ENCODE measurements at regions not wholly inside any gene's neighbourhood (a gene's known extent, or its start where the extent isn't known, plus 50 kb on each side); places are given as distances from the start of the nearest gene placed in this dataset.
A peak's percentile ranks its signal among the peaks of the same experiment; 100 is the strongest.

DNA sequence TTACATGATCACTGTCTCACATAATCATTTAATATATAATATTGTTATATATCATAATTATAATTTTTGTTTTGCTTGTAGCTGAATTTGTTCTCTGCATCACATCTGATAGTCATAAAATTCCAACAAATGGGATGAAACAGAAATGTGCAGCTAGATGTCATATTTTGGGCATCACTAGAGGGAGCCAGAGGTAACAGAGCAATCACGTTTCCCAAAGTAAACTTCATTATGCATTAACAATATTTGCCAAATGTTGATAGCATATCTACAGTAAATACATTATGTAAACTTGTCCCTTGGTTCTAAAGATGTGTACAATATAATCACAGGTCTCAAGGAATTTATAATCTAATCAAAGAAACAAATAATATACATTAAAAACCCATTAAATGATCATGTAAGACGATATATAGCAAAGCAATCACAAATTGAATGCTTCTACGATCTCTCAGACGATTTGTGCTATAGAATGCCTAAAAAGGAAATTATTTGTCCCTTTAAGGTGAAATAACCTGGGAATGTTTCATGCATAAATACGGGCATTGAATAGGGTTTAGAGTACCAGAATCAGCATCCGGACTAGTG lies 234.2 kb upstream of the MCTP2 start:
- Histone ChIP-seq H3K4me1 (no peaks in the 10 kb centered on the region), H3K36me3 (no peaks in the 10 kb centered on the region), H3K4me3 (no peak overlapping the region), H3K27me3 (no peaks in the 10 kb centered on the region), H3K9me3 (no peaks in the 10 kb centered on the region), H3K27ac (no peak overlapping the region)
- DNase-seq, result peak in 1 of 2 donors; percentile 31
- intact Hi-C loops (cut with DNase I; ENCODE audit: low total_unique reads), result loop anchor here (5.0 kb wide), 1 partner anchor 125 kb away; no protein-coding TSS in a partner anchor
- TF ChIP-seq, protein P1, sequence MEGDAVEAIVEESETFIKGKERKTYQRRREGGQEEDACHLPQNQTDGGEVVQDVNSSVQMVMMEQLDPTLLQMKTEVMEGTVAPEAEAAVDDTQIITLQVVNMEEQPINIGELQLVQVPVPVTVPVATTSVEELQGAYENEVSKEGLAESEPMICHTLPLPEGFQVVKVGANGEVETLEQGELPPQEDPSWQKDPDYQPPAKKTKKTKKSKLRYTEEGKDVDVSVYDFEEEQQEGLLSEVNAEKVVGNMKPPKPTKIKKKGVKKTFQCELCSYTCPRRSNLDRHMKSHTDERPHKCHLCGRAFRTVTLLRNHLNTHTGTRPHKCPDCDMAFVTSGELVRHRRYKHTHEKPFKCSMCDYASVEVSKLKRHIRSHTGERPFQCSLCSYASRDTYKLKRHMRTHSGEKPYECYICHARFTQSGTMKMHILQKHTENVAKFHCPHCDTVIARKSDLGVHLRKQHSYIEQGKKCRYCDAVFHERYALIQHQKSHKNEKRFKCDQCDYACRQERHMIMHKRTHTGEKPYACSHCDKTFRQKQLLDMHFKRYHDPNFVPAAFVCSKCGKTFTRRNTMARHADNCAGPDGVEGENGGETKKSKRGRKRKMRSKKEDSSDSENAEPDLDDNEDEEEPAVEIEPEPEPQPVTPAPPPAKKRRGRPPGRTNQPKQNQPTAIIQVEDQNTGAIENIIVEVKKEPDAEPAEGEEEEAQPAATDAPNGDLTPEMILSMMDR (IDR thresholded peaks at IDR 0.05), result peak; percentile 61 to 80 (median 72)
- no peak for TF ChIP-seq POLR2A (IDR thresholded peaks at IDR 0.05)

DNA sequence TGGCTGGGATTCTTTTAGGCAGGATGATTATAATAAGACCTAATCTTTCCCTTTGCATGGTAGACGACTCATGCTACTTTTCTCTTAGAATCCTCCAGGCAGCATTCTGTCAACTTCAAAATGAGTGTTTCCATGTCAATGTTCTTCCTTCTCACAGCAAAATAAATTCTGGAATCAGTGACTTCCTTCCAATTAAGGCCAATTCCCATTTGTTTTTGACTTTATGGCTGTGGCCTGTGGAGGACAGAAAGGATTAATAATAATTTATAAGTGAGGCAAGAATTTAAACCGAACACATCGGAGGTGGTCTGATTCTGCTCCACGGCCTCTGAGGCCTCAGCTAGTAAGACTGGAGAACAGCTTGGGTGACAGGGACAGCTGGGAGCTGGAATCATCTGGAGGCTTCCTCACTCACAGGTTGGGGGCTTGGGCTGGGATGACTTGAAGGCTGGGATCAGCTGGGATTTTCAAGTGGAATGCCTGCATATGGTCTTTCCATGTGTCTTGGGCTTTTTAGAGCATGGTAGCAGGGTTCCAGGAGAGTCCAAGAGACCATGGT lies 241.8 kb upstream of the MCTP2 start:
- no peak for DNase-seq
- Histone ChIP-seq H3K36me3 (no peaks in the 10 kb centered on the region), H3K4me3 (no peak overlapping the region), H3K9me3 (no peaks in the 10 kb centered on the region), H3K27ac (no peak overlapping the region), H3K27me3 (no peaks in the 10 kb centered on the region), H3K4me1 (no peaks in the 10 kb centered on the region)
- intact Hi-C loops (cut with DNase I; ENCODE audit: low total_unique reads), result no loop called here
- TF ChIP-seq POLR2A (IDR thresholded peaks at IDR 0.05), result no peak
- TF ChIP-seq, protein P1 (IDR thresholded peaks at IDR 0.05), result no peak

DNA sequence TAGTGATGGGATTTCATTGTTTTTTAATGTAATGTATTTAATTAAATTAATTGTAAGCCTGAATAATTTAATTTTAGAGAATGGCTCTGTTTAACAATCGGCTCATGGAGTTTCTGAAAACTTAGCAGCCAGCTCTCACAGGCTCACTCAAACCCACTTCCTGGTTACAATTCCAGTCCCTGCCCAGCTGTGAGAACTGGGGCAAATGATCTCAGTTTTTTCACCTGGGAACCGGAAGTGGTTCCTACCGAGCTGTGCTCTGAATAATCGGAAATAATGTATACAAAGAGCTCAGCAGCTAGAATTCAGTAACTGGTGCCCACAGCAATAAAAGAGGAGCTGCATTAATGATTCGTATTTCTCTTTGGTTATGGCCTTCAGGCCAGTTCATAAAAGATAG lies 244.3 kb upstream of the MCTP2 start:
- H3K4me3 ChIP-seq, result no peak overlapping the region
- no peaks in the 10 kb centered on the region for H3K36me3 ChIP-seq
- TF ChIP-seq POLR2A (IDR thresholded peaks at IDR 0.05), result no peak
- TF ChIP-seq, protein P1 (IDR thresholded peaks at IDR 0.05), result no peak
- peak overlapping the region in 1 of 2 donors; percentile 36 for H3K27ac ChIP-seq
- no peak for DNase-seq
- intact Hi-C loops (cut with DNase I; ENCODE audit: low total_unique reads), result no loop called here
- no peaks in the 10 kb centered on the region for H3K27me3 ChIP-seq
- H3K4me1 ChIP-seq, result no peaks in the 10 kb centered on the region
- no peaks in the 10 kb centered on the region for H3K9me3 ChIP-seq

DNA sequence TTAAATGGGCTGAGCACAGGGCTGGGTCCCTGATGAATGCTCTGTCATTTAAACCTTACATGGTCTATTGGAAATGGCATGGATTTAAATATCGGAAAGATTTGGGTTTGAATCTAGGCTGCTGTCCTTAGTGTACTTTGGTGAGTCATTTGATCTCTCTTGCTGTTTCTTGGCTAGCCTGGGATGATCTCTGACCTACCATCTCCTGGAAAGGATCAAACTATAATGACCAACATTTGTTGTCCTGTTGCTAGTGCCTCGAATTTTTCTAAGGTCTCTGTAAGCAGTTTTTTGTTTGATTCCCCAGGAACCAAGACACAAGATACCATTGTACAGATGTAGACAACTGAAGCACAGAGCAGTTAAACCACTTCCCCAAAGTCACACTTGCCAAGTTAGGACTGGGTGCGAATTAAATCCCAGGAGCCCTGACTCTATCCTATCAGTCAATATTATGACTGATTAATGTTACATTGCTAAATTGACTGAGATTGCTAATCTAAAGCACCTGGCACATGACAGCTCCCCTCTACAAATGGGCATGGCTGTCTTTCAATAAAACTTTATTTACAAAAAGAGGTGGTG lies 244.9 kb upstream of the MCTP2 start:
- Histone ChIP-seq H3K27ac (peak overlapping the region in 1 of 2 donors; percentile 36), H3K4me1 (no peaks in the 10 kb centered on the region), H3K9me3 (no peaks in the 10 kb centered on the region), H3K4me3 (no peak overlapping the region), H3K27me3 (no peaks in the 10 kb centered on the region), H3K36me3 (no peaks in the 10 kb centered on the region)
- peak in 1 of 2 donors; percentile 28 for DNase-seq
- intact Hi-C loops (cut with DNase I; ENCODE audit: low total_unique reads), result no loop called here
- TF ChIP-seq POLR2A (IDR thresholded peaks at IDR 0.05), result no peak
- TF ChIP-seq, protein P1 (IDR thresholded peaks at IDR 0.05), result no peak

DNA sequence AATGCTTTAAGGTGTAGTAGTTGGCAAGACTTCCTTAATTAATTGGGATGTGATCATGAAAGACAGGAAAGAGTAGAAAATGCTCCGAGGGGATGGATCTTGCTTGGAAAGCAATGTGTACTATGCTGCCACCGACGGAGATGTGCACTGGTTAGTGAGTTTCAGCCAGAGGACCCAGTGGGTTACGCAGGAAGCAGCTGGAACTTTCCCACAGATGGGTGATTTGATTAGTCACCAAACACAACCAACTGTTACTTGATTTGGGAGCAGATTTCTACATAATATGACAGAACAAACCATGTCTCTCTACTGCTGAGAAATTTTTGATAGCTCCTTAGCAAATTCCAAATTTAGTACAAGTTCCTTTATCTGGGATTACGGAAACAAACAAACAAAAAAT lies 245.4 kb upstream of the MCTP2 start:
- no peaks in the 10 kb centered on the region for H3K4me1 ChIP-seq
- no peak for DNase-seq
- H3K27me3 ChIP-seq, result no peaks in the 10 kb centered on the region
- no peaks in the 10 kb centered on the region for H3K36me3 ChIP-seq
- H3K4me3 ChIP-seq, result no peak overlapping the region
- intact Hi-C loops (cut with DNase I; ENCODE audit: low total_unique reads), result no loop called here
- TF ChIP-seq, protein P1 (IDR thresholded peaks at IDR 0.05), result no peak
- TF ChIP-seq POLR2A (IDR thresholded peaks at IDR 0.05), result no peak
- H3K9me3 ChIP-seq, result no peaks in the 10 kb centered on the region
- peak overlapping the region; percentile 35 to 53 for H3K27ac ChIP-seq

Data from uterus (tissue), 3 donors.